EL (cell line): ENCODE measurements at regions not wholly inside any gene's neighbourhood (a gene's known extent, or its start where the extent isn't known, plus 50 kb on each side); places are given as distances from the start of the nearest gene placed in this dataset.
"Not testable (repeated sequence)": the region's sequence is repeated elsewhere in the genome, so short reads cannot be mapped to it uniquely, and the experiment has no call there.

Experiments
- DNase-seq: peaks from one replicate; pipeline ENCODE4 v3.0.0-alpha.2; 2016

DNA sequence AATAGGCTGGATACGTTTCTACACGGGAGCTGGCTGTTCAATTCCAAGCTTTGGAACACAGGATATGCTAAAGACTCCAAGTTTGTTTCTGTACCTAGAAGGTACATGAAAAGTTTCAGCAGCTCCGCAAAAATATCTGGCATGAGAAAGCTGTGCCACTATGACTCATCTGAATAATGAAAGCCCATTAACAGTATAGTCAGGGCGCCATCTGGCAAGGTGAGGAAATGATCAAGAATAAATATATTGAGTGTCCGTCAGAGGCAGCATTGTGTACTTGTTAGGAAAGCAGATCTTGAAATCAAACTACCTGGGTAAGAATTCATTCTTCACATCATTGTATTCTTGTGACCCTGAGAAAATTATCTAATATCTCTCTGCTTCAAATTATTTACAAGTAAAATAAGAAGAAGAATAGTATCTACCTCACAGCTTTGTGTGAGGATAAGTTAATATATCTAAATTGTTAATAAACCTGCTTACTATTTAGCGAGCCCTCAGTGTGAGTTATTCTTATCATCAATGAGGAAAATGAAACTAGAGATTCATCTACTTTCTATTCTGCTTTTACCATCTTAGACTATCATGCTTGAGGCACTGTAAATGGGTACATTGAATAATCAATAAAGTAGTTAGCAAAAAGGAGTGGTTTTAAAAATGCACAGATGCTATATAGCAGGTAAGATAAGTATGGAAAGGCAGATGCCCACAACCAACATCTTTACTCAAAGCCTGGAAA, 53.5 kb downstream of the FSCB start:
- DNase-seq: no peak

- DNase-seq: not testable (repeated sequence)
Measured at GRCh38 chr14:44450232-44450631, 56.9 kb downstream of the FSCB start.

GRCh38 chr14:44449680-44450079, 57.4 kb downstream of the FSCB start:
- DNase-seq: no peak

GRCh38 chr14:44448951-44449358, 58.1 kb downstream of the FSCB start:
- no peak for DNase-seq

GRCh38 chr14:44446965-44447364, 60.1 kb downstream of the FSCB start:
- DNase-seq: no peak

DNA sequence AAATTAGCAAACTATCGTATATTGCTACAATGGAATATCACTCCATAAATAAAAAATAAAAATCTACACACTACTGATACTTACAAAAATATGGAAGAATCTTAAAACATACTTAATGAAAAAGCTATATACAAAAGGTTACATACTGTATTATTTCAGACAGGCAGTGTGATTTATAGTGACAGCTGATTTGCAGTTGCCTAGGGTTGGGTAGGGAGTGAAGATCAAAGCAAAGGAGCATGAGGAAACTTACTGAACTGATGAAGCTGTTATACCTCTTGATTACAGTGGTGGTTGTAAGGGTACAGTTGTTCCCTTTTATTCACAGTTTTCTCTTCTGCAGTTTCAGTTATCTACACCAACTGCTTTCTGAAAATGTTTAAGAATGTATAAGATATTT, 62.6 kb downstream of the FSCB start:
- DNase-seq: no peak

DNA sequence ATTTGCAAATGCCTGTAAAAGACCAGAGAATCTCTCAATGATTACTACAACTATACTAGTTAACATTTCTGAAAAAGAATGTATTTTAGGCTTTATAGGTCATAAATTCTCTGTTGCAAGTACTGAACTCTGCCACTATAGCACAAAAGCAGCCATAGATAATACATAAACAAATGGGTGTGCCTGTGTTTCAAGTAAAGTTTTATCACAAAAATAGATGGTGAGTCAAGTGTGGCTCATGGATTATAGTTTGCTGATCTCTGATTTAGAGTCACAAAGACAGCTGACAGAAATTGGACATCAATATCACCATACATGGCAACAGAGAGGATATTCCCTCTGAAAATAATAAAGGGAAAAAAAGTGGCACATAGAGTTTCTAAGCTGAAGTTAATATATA, 68.1 kb downstream of the FSCB start:
- no peak for DNase-seq

- no peak for DNase-seq
Measured at GRCh38 chr14:44438221-44438620, 68.9 kb downstream of the FSCB start.

DNA sequence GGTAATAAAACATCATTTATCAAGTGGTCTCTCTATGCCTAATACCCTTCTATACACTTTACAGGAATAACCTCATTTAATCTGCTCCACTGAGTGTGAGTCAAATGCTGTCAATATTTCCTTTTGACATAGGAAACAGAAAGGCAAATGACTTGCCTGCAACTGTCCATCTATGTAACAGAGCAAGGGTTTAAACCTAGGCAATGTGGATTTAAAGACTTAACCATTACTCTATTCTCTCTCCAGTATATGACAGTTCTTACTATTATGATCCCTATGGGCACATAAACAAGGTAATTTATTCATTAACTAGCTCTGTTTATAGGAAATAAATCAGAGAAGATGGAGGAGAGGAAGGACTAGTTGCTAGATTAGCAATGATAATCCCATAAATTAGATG, 70.6 kb downstream of the FSCB start:
- DNase-seq: no peak

DNA sequence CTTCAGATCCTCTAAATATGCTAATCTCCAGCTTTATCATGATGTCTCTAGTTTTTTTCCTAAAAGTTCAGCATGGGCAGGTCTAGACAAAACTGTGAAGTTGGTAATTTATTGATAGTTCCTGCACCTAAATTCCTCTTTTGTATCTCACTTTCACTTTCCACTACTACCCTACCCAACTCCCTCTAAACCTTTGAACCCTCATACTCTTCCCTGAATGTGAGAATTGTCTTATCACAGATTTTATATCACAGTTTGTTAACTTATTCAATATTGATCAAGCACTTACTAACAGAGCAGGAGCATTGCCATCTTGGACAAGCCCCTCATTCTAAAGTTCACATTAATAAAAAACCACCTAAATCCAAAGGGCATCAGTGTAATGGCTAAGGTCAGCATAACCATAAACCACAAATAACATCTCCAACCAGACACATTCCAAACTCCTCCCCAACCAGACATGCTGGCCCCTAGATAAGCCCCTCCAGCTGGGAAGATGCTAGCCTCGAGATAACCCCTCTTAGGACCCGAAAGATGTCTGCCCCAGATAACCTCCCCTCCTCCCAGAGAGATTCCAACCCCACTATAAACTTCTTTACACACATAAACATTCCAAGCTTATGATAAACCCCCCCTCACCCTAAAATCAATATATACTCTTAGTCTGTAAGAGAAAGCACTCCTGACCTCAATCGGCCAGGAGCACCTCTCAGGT, 78.7 kb downstream of the FSCB start:
- DNase-seq: no peak

DNA sequence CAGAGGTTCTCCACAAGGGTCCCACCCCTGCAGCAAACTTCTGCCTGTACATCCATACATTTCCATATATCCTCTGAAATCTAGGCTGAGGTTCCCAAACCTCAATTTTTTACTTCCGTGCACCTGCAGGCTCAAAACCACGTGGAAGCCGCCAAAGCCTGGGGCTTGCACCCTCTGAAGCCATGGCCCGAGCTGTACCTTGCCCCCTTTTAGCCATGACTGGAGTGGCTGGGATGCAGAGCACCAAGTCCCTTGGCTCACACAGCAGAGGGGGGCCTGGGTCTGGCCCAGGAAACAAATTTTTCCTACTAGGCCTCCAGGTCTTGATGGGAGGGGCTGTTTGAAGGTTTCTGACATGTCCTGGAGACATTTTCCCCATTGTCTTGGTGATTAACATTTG, 84.4 kb downstream of the FSCB start:
- no peak for DNase-seq

GRCh38 chr14:44420226-44420625, 86.9 kb downstream of the FSCB start:
- DNase-seq: no peak

GRCh38 chr14:44418856-44419255, 88.2 kb downstream of the FSCB start:
- no peak for DNase-seq

DNA sequence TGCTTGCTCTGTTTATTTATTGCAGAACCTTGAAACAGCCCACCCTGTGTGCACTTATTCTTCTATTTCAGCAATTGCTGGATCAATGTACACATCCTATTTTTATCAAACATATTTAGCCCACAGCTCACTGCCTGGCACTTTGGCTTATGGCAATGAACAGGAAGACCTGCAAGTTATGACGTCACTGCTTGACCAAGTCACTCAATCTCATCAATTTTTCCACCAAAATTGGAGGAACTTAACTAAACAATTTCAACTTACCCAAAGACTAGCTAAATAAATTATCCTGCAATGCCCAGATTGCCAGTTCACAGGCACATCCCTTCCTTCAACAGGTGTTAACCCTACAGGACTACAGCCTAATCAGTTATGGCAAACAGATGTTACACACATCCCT, 89.3 kb downstream of the FSCB start:
- no peak for DNase-seq

DNA sequence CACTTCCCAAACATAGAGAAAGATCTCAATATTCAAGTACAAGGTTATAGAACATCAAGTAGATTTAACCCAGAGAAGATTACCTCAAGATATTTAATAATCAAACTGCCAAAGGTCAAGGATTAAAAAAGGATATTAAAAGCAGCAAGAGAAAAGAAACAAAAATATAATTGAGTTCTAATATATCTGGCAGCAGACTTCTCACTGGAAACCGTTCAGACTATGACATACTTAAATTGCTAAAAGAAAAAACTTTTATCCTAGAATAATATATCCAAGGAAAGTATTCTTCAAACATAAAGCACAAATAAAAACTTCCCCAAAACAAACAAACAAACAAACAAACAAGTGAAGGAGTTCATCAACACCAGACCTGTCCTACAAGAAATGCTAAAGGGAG, 92.4 kb downstream of the FSCB start:
- no peak for DNase-seq

GRCh38 chr14:44412858-44413569, 94.1 kb downstream of the FSCB start:
- DNase-seq: no peak

GRCh38 chr14:44405011-44405486, 102.0 kb downstream of the FSCB start:
- DNase-seq: no peak

GRCh38 chr14:44404599-44404998, 102.5 kb downstream of the FSCB start:
- DNase-seq: no peak

- no peak for DNase-seq
Measured at GRCh38 chr14:44404036-44404435, 103.0 kb downstream of the FSCB start.

- no peak for DNase-seq
Measured at GRCh38 chr14:44403193-44403592, 103.9 kb downstream of the FSCB start.

DNA sequence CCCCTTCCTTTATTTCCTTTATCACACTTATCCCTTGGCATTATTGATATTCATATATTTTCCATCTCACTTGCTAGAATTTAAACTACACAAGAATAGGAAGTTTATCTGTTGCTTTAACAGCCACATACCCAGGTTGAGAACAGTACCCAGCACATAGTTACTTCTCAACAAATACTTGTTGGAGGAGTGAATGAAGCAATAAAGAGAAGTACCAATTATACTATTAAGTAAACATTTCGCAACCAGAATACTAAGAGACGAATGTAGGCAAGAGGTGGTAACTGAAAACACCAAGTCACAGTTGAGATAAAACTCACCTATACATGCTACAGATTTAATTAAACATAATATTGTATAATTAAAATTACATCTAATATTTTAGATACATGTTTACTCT, 110.9 kb downstream of the FSCB start:
- DNase-seq: no peak

GRCh38 chr14:44392984-44393383, 114.1 kb downstream of the FSCB start:
- no peak for DNase-seq

DNA sequence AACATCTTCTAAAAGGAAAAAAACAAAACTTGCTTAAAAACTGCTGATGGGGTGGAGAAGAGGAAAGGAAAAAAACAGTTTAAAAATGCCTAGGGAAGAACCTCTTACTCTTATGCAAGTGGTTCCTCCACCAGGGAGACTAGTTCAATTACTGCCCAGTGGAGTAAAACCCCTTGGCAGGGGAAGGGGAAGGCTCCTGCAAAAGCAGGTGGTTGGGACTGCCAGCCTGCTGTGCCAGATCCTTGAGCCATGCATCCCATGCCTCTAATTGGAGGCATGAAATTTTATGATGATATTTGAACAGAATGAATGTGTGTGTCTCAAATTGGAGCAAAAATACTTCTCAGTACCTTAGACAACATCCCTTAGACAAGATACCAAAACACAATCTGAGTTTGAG, 118.8 kb downstream of the FSCB start:
- no peak for DNase-seq

- no peak for DNase-seq
Measured at GRCh38 chr14:44385906-44386305, 121.2 kb downstream of the FSCB start.
